Erythroblast (primary cell): ENCODE measurements at regions not wholly inside any gene's neighbourhood (a gene's known extent, or its start where the extent isn't known, plus 50 kb on each side); places are given as distances from the start of the nearest gene placed in this dataset.
"Not testable (repeated sequence)": the region's sequence is repeated elsewhere in the genome, so short reads cannot be mapped to it uniquely, and the experiment has no call there.

Experiments used
- GATA1 ChIP-seq: IDR thresholded peaks from 2 replicates; pipeline ENCODE4 v1.6.1; 2011; ENCODE audit warnings: low read depth, mild to moderate bottlenecking, control low read depth, low read length, moderate library complexity
- POLR2A ChIP-seq: IDR thresholded peaks from 2 replicates; pipeline ENCODE4 v1.6.1; 2011; ENCODE audit warnings: mild to moderate bottlenecking, low read length

GRCh38 chr5:35531553-35531952 is 86.1 kb upstream of the SPEF2 start:
- TF ChIP-seq POLR2A, GATA1: not testable (repeated sequence)
